BE2C (cell line): ENCODE measurements at regions not wholly inside any gene's neighbourhood (a gene's known extent, or its start where the extent isn't known, plus 50 kb on each side); places are given as distances from the start of the nearest gene placed in this dataset.

ENCODE experiments used
- DNase-seq: peaks from one replicate; pipeline ENCODE4 v3.0.0-alpha.2; 2020
- H3K27me3 ChIP-seq: fragments of 250-450 bp; sonication (Bioruptor Pico); 2 replicates; pipeline ENCODE4 v1.5.1; 2020; ENCODE audit warnings: mild to moderate bottlenecking
- H3K36me3 ChIP-seq: fragments of 250-450 bp; sonication (Bioruptor Pico); 2 replicates; pipeline ENCODE4 v1.5.1; 2020; ENCODE audit warnings: mild to moderate bottlenecking
- H3K4me1 ChIP-seq: fragments of 250-450 bp; sonication (Bioruptor Pico); 2 replicates; pipeline ENCODE4 v1.5.1; 2020
- H3K4me3 ChIP-seq: 2 replicates; pipeline ENCODE4 v1.5.1; 2011; ENCODE audit warnings: low read depth, low read length
- H3K9me3 ChIP-seq: fragments of 250-450 bp; sonication (Bioruptor Pico); 2 replicates; pipeline ENCODE4 v1.5.1; 2020
- TF ChIP-seq, protein P1 (sequence below): IDR thresholded peaks from 2 replicates; pipeline ENCODE4 v1.5.1; 2012; ENCODE audit warnings: mild to moderate bottlenecking, low read depth, low read length

DNA sequence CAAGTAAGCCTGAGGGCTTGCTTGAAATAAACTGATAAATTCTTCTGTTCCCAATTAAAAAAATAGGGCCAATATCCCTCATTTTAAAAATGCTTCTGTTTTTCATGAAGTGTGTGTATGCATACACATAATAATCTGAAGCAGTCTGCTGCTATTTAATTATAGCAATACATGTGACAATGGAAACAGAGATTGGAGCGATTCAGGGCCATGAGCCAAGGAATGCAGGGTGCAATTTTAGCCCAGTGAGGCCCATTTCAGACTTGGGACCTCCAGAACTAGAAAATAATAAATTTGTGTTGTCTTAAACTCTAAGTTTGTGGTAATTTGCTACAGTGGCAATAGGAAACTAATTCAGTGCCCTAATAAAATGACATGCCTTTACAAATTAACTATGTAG is 264.9 kb downstream of the LTN1 start:
- Histone ChIP-seq H3K4me3 (no peak overlapping the region), H3K4me1 (no peaks in the 10 kb centered on the region), H3K27me3 (no peaks in the 10 kb centered on the region), H3K9me3 (peaks cover 4% of the 10 kb centered on the region), H3K36me3 (no peaks in the 10 kb centered on the region)
- DNase-seq = no peak
- TF ChIP-seq, protein P1, sequence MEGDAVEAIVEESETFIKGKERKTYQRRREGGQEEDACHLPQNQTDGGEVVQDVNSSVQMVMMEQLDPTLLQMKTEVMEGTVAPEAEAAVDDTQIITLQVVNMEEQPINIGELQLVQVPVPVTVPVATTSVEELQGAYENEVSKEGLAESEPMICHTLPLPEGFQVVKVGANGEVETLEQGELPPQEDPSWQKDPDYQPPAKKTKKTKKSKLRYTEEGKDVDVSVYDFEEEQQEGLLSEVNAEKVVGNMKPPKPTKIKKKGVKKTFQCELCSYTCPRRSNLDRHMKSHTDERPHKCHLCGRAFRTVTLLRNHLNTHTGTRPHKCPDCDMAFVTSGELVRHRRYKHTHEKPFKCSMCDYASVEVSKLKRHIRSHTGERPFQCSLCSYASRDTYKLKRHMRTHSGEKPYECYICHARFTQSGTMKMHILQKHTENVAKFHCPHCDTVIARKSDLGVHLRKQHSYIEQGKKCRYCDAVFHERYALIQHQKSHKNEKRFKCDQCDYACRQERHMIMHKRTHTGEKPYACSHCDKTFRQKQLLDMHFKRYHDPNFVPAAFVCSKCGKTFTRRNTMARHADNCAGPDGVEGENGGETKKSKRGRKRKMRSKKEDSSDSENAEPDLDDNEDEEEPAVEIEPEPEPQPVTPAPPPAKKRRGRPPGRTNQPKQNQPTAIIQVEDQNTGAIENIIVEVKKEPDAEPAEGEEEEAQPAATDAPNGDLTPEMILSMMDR = no peak

DNA sequence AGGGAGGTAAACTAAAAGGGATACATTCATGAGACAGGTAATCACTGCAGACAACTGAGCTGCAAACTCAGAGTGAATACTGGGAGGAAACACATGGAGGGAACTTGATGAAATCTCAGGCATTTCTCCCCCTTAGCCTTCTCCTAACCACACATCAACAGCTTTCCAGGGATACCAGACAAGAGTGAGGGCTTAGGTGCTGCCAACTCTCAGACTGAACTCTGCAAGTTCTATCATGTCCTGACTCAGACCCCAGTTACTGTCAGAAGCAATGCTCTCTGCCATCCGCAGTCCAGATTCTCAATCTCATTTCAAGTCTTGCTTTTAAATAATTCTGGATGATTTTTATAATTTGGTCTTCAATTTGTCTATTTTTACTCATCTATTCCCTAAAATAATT is 267.3 kb downstream of the LTN1 start:
- peaks cover 4% of the 10 kb centered on the region for H3K9me3 ChIP-seq

DNA sequence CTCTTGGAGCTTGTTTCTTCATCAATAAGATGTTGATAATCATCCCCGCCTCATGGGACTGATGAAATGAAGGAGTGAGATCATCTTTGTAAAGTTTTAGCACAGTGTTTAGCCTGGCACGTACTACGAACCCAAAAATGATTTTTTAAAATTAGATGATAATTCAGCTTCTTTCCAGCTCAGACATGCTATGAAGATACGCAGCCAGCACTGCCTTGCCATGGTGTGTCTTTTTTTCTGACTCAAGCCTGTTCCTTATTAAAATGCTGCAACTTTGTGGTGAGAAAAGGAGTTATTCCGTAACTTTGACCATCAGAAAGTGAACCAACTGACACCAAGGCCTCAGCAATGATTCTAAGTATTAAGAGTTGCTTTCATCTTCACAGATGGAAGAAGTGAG is 269.0 kb downstream of the LTN1 start:
- H3K27me3 ChIP-seq = no peaks in the 10 kb centered on the region
- H3K9me3 ChIP-seq = peaks cover 4% of the 10 kb centered on the region
- H3K4me1 ChIP-seq = no peaks in the 10 kb centered on the region
- TF ChIP-seq, protein P1 = no peak
- H3K4me3 ChIP-seq = no peak overlapping the region
- no peaks in the 10 kb centered on the region for H3K36me3 ChIP-seq
- DNase-seq = no peak

More for the DNA sequence above, 267.3 kb downstream of the LTN1 start:
- Histone ChIP-seq H3K4me3 (no peak overlapping the region), H3K27me3 (no peaks in the 10 kb centered on the region), H3K36me3 (no peaks in the 10 kb centered on the region), H3K4me1 (no peaks in the 10 kb centered on the region)
- no peak for DNase-seq
- TF ChIP-seq, protein P1 = no peak

DNA sequence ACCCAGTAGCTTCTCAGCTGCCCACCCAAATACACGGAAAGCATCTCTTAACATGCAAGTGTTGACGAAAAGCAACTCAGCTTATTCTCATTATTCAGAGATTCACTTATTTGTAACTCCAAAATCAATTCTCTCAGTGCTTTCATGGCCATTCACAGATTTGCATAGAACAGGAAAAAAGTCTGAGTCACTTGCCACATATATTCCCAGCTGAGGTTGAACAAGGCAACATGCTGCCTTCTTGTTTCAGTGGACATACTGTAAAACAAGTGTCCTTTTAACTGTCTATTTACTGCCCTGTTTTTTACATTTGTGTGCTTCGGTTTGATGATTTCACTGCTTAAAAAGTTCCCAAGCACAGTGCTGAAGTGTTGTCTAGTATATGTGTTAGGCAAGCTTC is 273.0 kb downstream of the LTN1 start:
- H3K27me3 ChIP-seq = no peaks in the 10 kb centered on the region
- TF ChIP-seq, protein P1 = no peak
- H3K9me3 ChIP-seq = no peaks in the 10 kb centered on the region; the same call in 1 of the 2 replicates
- DNase-seq = no peak
- H3K36me3 ChIP-seq = no peaks in the 10 kb centered on the region
- no peak overlapping the region for H3K4me3 ChIP-seq
- H3K4me1 ChIP-seq = no peaks in the 10 kb centered on the region

DNA sequence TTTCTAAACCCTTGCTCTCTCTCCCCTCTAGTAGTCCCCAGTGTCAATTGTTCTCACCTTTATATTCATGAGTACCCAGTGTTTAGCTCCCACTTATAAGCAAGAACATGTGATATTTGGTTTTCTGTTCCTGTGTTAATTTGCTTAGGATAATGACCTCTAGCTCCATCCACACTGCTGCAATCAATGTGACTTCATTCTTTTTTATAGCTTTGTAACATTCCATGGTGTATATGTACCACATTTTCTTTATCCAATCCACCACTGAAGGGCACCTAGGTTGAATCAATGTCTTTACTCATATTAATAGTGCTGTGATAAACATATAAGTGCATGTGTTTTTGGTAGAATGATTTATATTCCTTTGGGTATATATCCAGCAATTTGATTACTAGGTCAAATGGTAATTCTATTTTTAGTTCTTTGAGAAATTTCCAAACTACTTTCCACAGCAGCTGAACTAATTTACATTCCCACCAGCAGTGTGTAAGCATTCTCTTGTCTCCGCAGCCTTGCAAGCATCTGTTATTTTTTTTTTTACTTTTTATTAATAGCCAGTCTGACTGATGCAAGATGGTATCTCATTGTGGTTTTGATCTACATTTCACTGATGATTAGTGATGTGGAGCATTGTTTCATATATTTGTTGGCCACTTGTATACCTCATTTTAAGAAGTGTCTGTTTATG is 277.8 kb downstream of the LTN1 start:
- TF ChIP-seq, protein P1 = no peak
- no peak for DNase-seq
- Histone ChIP-seq H3K4me1 (no peaks in the 10 kb centered on the region), H3K4me3 (no peak overlapping the region), H3K9me3 (no peaks in the 10 kb centered on the region; the same call in 1 of the 2 replicates), H3K36me3 (no peaks in the 10 kb centered on the region), H3K27me3 (no peaks in the 10 kb centered on the region)

DNA sequence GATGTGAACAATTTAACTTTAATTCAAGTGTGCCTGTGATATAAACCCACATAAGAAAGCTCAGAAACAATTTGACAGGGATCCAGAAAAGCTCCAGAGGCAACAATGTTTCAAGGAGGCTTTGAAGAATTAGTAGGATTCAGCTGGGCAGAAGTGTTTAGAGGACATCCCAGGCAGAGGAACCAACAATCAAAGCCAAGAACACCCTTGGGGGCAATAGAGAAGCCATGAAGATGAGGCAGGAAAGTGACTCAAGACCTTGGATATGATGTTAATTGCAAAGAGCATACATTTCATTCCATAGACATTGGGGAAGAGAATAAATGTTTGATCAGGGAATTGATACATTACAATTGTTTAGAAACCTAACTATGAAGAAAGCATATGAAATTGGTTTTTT is 280.3 kb downstream of the LTN1 start:
- Histone ChIP-seq H3K36me3 (no peaks in the 10 kb centered on the region), H3K4me3 (no peak overlapping the region), H3K27me3 (no peaks in the 10 kb centered on the region), H3K9me3 (no peaks in the 10 kb centered on the region), H3K4me1 (no peaks in the 10 kb centered on the region)
- DNase-seq = no peak
- TF ChIP-seq, protein P1 = no peak
